ENCODE measurements at regions not wholly inside any gene's neighbourhood (a gene's known extent, or its start where the extent isn't known, plus 50 kb on each side); places are given as distances from the start of the nearest gene placed in this dataset.

DNA sequence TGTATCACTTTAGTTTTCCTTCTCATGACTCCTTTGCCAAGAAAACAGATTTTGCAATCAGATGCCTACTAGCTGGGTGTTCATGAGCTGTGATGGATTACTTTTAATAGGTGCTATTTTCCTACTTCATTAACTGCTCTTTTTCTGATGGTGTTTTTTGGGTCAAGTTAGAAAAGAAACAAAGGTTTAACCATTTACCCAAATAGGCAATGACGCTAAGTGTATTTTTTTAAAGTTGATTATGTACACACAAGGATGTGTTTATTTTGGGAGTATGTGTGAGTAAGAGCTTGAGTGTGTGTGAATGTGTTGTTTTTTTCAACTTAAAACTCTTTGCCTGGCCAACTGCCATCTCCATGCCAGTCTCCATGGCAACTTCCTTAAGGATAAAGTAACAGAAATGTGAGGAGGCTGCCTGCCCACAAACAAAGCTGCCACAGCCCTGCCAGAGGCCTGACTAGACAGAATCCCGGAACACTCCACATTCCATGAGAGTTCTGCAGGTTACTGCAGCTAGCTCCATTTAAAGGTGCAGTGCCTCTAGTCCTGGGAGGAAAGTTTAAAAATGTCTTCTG, 215.6 kb upstream of the RBMS3 start:
- DNase-seq: peak; percentile 87

- DNase-seq: no peak
Measured at GRCh38 chr3:29067007-29067406, 213.9 kb upstream of the RBMS3 start.

DNA sequence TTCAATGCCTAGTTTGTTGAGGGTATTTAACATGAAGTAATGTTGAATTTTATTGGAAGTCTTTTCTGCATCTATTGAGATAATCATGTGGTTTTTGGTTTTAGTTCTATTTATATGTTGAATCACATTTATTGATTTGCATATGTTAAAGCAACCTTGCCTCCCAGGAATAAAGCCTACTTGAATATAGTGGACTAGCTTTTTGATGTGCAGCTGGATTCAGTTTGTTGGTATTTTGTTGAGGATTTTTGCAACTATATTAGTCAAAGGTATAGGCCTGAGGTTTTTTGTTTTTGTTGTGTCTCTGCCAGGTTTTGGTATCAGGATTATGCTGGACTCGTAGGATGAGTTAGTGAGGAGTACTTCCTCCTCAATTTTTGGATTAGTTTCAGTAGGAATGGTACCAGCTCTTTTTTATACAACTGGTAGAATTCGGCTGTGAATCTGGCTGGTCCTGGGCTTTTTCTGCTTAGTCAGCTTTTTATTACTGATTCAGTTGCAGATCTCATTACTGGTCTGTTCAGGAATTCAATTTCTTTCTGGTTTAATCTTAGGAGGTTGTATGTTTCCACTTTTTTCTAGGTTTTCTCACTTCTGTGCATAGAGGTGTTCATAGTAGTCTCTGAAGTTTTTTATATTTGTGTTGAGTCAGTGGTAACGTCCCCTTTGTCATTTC, 209.8 kb upstream of the RBMS3 start:
- DNase-seq: no peak

DNA sequence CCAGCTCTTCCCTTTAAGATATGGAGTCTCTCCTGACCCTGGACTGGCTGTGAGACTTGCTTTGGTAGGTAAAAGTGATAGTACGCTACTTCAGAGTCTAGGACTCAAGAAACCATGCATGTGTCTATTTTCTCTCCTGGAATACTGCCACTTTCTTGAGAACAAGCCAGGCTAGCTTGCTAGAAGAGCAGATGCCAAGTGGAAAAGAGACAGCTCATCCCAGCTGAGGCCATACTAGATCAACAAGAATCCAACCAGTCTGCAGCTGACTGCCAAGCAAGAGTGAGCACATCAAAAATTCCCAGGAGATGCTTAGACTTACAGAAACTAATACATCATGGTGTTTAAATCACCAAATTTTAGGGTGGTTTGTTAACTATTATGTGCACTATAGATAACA, 208.3 kb upstream of the RBMS3 start:
- no peak for DNase-seq

- no peak for DNase-seq
Measured at GRCh38 chr3:29077356-29077755, 203.5 kb upstream of the RBMS3 start.

- no peak for DNase-seq
Measured at GRCh38 chr3:29079358-29079757, 201.5 kb upstream of the RBMS3 start.

- no peak for DNase-seq
Measured at GRCh38 chr3:29080967-29081366, 199.9 kb upstream of the RBMS3 start.

DNA sequence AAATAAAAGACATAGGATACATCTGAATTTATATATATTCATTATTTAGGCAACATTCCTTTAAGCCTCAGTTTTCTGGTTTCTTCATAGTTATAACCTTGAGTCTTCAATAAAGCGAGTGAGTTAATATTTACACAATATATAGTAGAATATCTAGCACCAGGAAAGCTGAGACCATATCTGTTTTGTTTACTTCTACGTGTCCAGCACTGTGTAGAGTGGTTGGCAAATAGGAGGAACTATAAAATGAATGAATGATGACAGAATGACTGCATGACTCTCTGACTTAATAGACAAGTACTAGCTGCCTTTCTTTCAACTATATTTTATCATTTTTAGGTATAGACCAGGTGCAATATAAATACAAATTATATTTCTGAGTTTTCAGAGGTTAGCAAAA, 197.8 kb upstream of the RBMS3 start:
- DNase-seq: no peak

- peak; percentile 68 for DNase-seq
Measured at GRCh38 chr3:29083676-29084075, 197.2 kb upstream of the RBMS3 start.

DNA sequence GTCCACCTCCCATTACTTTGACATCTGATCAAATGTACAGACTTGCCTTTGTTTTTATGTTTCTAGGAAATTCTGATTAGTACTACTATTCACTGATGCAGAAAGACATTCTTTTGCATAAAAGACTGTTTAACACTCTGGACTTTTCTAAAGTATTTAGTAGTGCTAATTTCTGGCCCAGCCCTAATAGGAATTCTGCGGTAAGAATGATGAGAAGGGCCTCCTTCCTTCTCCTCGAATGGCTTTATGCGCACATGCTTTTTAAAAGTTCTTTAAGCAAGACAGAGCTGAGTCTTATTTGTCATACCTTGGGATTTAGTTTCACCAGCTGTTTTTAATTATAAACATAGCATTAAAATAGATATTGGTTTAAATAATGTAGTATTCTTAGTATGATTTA, 192.3 kb upstream of the RBMS3 start:
- DNase-seq: no peak

DNA sequence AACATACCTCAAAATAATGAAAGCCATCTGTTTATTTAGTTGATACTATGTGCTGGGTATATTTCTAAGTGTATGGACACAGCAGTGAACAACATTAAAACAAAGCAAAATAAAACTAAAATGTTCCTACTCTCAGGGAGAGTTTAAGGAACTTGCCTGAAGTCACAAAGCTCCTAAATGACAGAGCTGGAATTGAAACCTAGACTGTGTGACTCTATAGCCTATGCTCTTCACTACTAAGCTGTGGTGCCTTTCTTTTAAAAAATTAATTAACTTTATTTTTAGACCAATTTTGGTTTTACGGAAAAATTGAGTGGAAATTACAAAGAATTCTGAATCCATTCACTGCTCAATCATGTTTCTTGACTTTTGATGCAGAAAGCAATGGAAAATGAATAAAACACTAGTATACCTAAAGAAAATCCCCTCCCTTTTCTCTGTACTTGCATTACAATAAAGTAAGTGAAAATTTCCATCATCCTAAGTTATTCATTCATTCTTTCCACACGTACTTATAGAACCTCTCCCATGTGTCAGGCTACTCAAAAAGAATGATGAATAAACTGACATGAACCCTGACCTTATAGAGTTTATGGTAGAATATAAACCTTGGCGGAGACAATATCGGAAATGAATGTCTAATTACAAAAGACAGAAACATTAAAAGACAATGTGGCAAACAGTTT, 189.8 kb upstream of the RBMS3 start:
- DNase-seq: no peak

DNA sequence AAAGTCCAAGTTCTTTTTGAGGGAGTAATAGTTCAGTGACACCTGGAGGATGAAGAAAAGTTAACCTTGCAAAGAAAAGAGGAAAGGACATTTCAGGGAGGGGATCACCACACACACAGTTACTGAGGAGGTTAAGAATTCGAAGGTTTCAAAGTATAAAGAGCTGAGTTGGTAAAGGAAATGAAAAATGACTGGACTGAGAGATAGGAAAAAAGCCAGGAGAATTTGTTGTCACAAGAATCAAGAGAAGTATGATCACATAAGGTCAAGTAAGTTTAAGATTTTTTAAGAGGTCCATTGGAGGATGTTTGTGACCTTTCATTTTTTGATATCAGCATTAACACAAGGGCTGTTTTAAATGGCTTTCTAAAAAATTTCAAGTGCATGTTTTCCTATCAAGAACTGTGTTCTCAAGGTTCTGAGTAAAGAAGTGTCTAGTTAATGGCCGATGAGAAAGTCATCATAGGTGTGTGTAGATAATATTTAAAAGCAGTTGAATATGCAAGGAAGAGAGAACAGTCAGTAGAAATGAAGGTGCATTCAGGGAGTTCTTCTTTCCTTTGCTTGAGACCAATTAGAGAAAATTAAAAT, 189.2 kb upstream of the RBMS3 start:
- DNase-seq: no peak

GRCh38 chr3:29092348-29092747, 188.5 kb upstream of the RBMS3 start:
- DNase-seq: no peak

DNA sequence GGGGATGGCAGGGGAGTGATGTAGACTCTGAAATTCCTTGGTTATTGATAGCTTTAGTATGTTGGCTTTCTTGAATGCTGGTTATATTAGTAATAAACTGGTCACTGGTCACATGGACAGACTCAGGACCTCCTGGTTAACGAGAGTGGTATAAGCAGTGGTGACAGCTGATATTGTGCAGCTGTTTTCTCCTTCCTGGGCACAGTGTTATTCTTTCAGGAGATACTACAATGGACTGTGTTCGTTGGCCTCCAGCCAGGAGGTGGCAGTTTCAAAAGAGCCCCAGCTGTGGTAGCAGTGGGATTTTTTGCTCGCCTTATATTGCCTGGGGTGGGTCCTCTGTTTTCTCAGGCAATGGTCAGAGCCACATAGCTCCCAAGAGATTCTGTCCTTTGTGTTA, 181.6 kb upstream of the RBMS3 start:
- no peak for DNase-seq

- DNase-seq: no peak
Measured at GRCh38 chr3:29099775-29100174, 181.1 kb upstream of the RBMS3 start.

DNA sequence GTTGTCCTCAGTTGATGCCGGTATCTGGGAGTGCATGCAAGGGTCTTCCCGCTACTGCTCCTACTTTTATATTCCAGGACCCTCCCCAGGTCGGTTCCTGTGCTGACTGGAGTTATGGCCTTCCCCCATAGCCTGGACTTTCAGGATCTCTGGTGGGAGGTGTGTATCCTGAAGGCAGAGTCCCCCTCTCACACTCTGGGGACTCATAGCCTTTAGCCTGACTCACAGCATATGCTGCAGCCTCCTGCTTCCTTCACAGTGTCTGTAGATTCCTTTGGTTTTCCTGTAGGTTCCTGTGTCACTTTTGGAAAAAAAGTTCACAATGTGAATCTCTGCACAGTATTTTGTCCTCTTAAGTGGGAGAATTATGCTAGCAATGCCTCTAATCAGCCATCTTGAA, 180.6 kb upstream of the RBMS3 start:
- no peak for DNase-seq

DNA sequence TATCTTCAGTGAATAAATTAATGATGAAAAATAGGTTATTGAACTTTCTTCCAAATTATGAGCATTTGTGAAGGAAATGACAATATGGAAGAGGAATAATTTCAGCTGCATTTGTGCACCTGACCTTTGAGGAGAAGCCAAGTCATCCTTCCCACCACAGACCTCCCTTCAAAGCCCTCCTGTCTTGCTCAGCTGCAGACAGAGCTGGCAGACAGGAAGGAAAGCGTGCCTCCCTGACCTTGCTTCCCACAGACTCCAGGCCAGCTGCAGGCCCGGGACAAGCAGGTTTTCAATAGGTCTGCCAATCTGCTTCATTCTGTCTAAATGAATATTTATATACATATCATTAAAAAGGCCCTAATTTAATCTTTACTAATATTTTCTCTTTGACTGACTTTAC, 152.9 kb upstream of the RBMS3 start:
- no peak for DNase-seq

- DNase-seq: no peak
Measured at GRCh38 chr3:29137601-29138000, 143.3 kb upstream of the RBMS3 start.

DNA sequence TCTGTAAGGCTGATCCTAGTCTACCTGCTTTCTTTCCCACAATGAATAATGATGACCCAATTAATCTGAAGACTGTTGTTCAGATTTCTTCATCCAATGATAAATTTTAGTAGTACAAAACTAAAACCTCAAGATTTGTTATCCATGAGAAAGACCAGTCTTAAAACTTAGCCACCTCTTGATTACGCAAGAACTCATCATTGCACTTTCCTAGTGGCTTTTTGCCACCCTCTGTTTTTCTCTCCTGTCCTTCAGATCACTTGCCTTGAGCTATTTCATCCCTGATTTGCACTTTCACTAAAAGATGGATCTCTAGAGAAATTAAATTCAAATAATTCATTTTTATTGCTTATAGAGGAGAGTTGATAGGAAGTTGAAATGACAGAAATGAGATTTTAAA, 142.7 kb upstream of the RBMS3 start:
- no peak for DNase-seq

GRCh38 chr3:29140666-29141065, 140.2 kb upstream of the RBMS3 start:
- DNase-seq: peak; percentile 58

DNA sequence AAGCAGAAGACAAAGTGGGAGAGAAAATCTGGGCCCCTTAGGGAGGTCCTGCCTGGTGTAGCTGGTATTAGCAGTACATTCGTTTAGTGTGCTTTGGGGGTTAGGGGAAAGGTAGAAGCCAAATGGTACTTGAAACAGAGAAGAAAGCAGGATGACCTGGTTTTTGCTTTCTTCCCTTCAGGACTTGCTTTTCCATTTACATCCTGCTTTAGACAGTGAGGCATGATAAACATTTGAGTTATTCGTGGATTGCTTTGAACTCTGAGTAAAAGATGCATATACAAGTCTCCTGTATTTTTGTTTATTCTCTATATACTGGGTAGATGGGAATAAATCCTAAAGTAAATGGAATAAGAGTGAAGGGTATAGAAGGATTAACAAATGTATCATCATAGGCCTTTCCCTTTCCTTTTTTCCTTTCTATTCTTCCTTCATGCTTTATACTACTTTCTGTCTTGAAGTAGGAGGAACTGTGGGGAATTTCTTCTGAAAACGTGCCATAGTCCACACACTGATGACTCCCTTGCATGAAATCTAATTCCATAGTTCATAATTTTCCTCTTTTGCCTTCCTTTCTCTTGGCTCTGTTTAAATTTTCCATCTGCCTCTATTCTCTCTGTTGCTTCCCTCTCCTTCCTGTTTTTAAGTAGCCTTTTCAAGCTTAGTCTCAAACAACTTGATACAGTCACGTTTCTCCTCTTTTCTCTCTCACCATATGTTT, 139.5 kb upstream of the RBMS3 start:
- DNase-seq: no peak

GRCh38 chr3:29141918-29142275, 139.0 kb upstream of the RBMS3 start:
- DNase-seq: no peak

DNA sequence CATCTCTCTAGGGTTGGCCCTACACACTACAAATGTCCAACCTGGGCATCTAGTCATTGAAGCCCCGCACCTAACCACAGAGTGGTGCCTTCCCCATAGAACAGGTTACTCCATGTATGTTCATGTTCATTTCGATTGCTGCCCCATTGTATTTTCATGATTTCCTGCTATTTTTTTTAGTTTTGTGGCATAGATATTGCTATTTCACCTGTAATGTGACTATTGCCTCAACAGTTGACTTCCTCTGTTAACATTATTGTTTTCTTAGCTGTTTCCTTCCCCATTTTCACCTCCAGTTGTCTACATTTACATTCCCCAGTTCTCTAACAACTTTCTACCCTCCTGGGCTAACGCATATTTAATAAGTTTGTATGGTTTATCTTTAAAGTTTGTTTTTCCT, 137.7 kb upstream of the RBMS3 start:
- DNase-seq: no peak

DNA sequence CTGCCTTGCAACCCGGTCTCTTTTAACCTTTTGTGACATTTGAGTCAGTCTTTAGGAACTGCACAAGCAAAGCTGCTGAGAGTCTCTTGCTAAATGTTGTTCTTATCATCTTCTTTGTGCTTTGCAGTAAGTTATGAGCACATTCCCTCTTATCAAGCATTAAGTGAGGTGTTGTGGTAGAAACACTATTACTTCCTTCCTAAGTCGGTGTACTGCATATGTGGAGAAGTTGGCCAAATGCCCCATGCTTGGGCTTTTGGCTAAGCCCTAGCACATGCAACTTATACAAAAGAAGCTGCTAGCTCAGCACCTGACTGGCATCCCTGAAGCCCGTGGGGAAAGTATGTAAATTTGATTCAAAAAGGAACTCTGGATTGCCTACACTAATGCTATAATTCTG, 136.5 kb upstream of the RBMS3 start:
- DNase-seq: no peak
